H9 (cell line): ENCODE measurements at regions not wholly inside any gene's neighbourhood (a gene's known extent, or its start where the extent isn't known, plus 50 kb on each side); places are given as distances from the start of the nearest gene placed in this dataset.

Source experiments
- DNase-seq: peaks from one replicate; pipeline ENCODE4 v3.0.0-alpha.2; 2017
- H2AFZ ChIP-seq: one replicate; pipeline ENCODE4 v1.6.1; 2013; ENCODE audit warnings: mild to moderate bottlenecking, low read length, control low read depth, moderate library complexity
- H2AK5ac ChIP-seq: 2 replicates; pipeline ENCODE4 v1.6.1; 2013; ENCODE audit warnings: low read length, control low read depth, mixed read lengths; ENCODE audit not compliant: insufficient read length
- H2BK120ac ChIP-seq: one replicate; pipeline ENCODE4 v1.6.1; 2013; ENCODE audit warnings: low read depth, mild to moderate bottlenecking, low read length, control low read depth, inconsistent platforms; ENCODE audit not compliant: poor library complexity, severe bottlenecking
- H2BK12ac ChIP-seq: 2 replicates; pipeline ENCODE4 v1.6.1; 2013; ENCODE audit warnings: low read length, control low read depth, mixed read lengths, low read depth; ENCODE audit not compliant: insufficient read length
- H2BK15ac ChIP-seq: 2 replicates; pipeline ENCODE4 v1.6.1; 2013; ENCODE audit warnings: low read depth, low read length, control low read depth
- H2BK20ac ChIP-seq: one replicate; pipeline ENCODE4 v1.6.1; 2013; ENCODE audit warnings: low read depth, mild to moderate bottlenecking, low read length, control low read depth, inconsistent platforms; ENCODE audit not compliant: poor library complexity, severe bottlenecking
- H2BK5ac ChIP-seq: 2 replicates; pipeline ENCODE4 v1.6.1; 2013; ENCODE audit warnings: low read length, control low read depth, mixed read lengths; ENCODE audit not compliant: insufficient read length
- H3K14ac ChIP-seq: 2 replicates; pipeline ENCODE4 v1.6.1; 2013; ENCODE audit warnings: low read length, control low read depth; ENCODE audit not compliant: insufficient read depth
- H3K18ac ChIP-seq: 2 replicates; pipeline ENCODE4 v1.6.1; 2013; ENCODE audit warnings: low read depth, mild to moderate bottlenecking, mixed read lengths, low read length, control low read depth; ENCODE audit not compliant: insufficient read length
- H3K23ac ChIP-seq: 2 replicates; pipeline ENCODE4 v1.6.1; 2013; ENCODE audit warnings: low read length, control low read depth, mixed read lengths, low read depth; ENCODE audit not compliant: insufficient read length
- H3K23me2 ChIP-seq: 2 replicates; pipeline ENCODE4 v1.6.1; 2013; ENCODE audit warnings: low read depth, mild to moderate bottlenecking, mixed read lengths, low read length, control low read depth; ENCODE audit not compliant: insufficient read length, poor library complexity, severe bottlenecking
- H3K27ac ChIP-seq: 2 replicates; pipeline ENCODE4 v1.5.1; 2013; ENCODE audit warnings: low read length, control low read depth, mixed read lengths, low read depth; ENCODE audit not compliant: insufficient read length
- H3K27me3 ChIP-seq: 2 replicates; pipeline ENCODE4 v1.6.1; 2013; ENCODE audit warnings: low read length, control low read depth, inconsistent platforms; ENCODE audit not compliant: insufficient read depth
- H3K4ac ChIP-seq: 2 replicates; pipeline ENCODE4 v1.6.1; 2013; ENCODE audit warnings: low read depth, mild to moderate bottlenecking, control low read depth, inconsistent platforms, low read length, moderate library complexity
- H3K4me1 ChIP-seq: 2 replicates; pipeline ENCODE4 v1.6.1; 2013; ENCODE audit warnings: low read length, control low read depth, inconsistent platforms; ENCODE audit not compliant: insufficient read depth
- H3K4me2 ChIP-seq: 2 replicates; pipeline ENCODE4 v1.6.1; 2013; ENCODE audit warnings: low read length, control low read depth, mixed read lengths; ENCODE audit not compliant: insufficient read length, insufficient read depth
- H3K56ac ChIP-seq: 2 replicates; pipeline ENCODE4 v1.6.1; 2013; ENCODE audit warnings: low read depth, mild to moderate bottlenecking, mixed read lengths, low read length, control low read depth; ENCODE audit not compliant: insufficient read length
- H3K79me1 ChIP-seq: 2 replicates; pipeline ENCODE4 v1.6.1; 2013; ENCODE audit warnings: low read depth, mild to moderate bottlenecking, moderate library complexity, low read length, control low read depth, inconsistent platforms; ENCODE audit not compliant: insufficient read depth, poor library complexity, severe bottlenecking
- H3K79me2 ChIP-seq: 2 replicates; pipeline ENCODE4 v1.6.1; 2013; ENCODE audit warnings: low read length, control low read depth, inconsistent platforms; ENCODE audit not compliant: insufficient read depth
- H3K9ac ChIP-seq: 2 replicates; pipeline ENCODE4 v1.6.1; 2013; ENCODE audit warnings: low read length, control low read depth, mixed read lengths; ENCODE audit not compliant: insufficient read length; ENCODE audit errors: extremely low read depth
- H3K9me3 ChIP-seq: one replicate; pipeline ENCODE4 v1.6.1; 2013; ENCODE audit warnings: low read depth, low read length, inconsistent platforms; ENCODE audit not compliant: control insufficient read depth
- H3T11ph ChIP-seq: one replicate; pipeline ENCODE4 v1.6.1; 2013; ENCODE audit warnings: mild to moderate bottlenecking, low read length, control low read depth, inconsistent platforms
- H4K20me1 ChIP-seq: one replicate; pipeline ENCODE4 v1.6.1; 2013; ENCODE audit not compliant: control insufficient read depth, insufficient read length, insufficient read depth
- H4K5ac ChIP-seq: 2 replicates; pipeline ENCODE4 v1.6.1; 2013; ENCODE audit warnings: low read depth, mild to moderate bottlenecking, mixed read lengths, low read length, control low read depth; ENCODE audit not compliant: insufficient read length
- H4K8ac ChIP-seq: replicated peaks from 2 replicates; pipeline ENCODE4 v1.6.1; 2013; ENCODE audit warnings: low read length, control low read depth, mixed read lengths, low read depth; ENCODE audit not compliant: insufficient read length
- H4K91ac ChIP-seq: 2 replicates; pipeline ENCODE4 v1.6.1; 2013; ENCODE audit warnings: low read depth, mild to moderate bottlenecking, moderate library complexity, mixed read lengths, low read length, control low read depth; ENCODE audit not compliant: insufficient read length
- H3K27ac Mint-ChIP-seq, 3 experiments: 2 replicates in 2 of 3; 3 replicates in 1 of 3; pipeline ENCODE4 v1.8.0; 2020 to 2021; ENCODE audit warnings: mixed read lengths in 3 of 3, mild to moderate bottlenecking in 1 of 3, moderate library complexity in 1 of 3
- H3K27me3 Mint-ChIP-seq: 2 replicates; pipeline ENCODE4 v1.8.0; 2021; ENCODE audit warnings: low read depth, mild to moderate bottlenecking, moderate library complexity, mixed read lengths
- H3K36me3 Mint-ChIP-seq, 3 experiments: 2 replicates in 2 of 3; 3 replicates in 1 of 3; pipeline ENCODE4 v1.8.0; 2020 to 2021; ENCODE audit warnings: low read depth in 3 of 3, mixed read lengths in 3 of 3; ENCODE audit not compliant: insufficient read depth in 1 of 3
- H3K4me1 Mint-ChIP-seq, 2 experiments: 2 replicates each; pipeline ENCODE4 v1.8.0; 2020; ENCODE audit warnings: mixed read lengths in 2 of 2
- H3K4me3 Mint-ChIP-seq, 2 experiments: 2 replicates in 1 of 2; 3 replicates in 1 of 2; pipeline ENCODE4 v1.8.0; 2020 to 2021; ENCODE audit warnings: mild to moderate bottlenecking in 2 of 2, mixed read lengths in 2 of 2, moderate library complexity in 1 of 2
- H3K9me3 Mint-ChIP-seq, 2 experiments: 2 replicates in 1 of 2; 3 replicates in 1 of 2; pipeline ENCODE4 v1.8.0; 2020; ENCODE audit warnings: mild to moderate bottlenecking in 2 of 2, mixed read lengths in 2 of 2, moderate library complexity in 1 of 2
- CTCF ChIP-seq: fragments of 200-600 bp; sonication (generic); conservative IDR thresholded peaks from 3 replicates; pipeline ENCODE4 v1.8.0; 2021; ENCODE audit warnings: antibody characterized with exemption, mild to moderate bottlenecking
- WGBS: extraction: QIAGEN DNeasy Blood & Tissue Kit; methylation state at CpG from one replicate; pipeline ENCODE4 v1.1.7; 2013; ENCODE audit warnings: missing lambda C conversion rate, low lambda C conversion rate, mixed read lengths; ENCODE audit not compliant: insufficient read length; ENCODE audit errors: extremely low coverage; 5-methylcytosine and 5-hydroxymethylcytosine counted together

- no peak overlapping the region for H3K4me2 ChIP-seq
- no peak overlapping the region for H3K14ac ChIP-seq
- no peaks in the 10 kb centered on the region for H3K9me3 ChIP-seq
- TF ChIP-seq CTCF, result no peak
- no peaks in the 10 kb centered on the region for H3K4me1 Mint-ChIP-seq
- H2BK15ac ChIP-seq, result no peak overlapping the region
- no peaks in the 10 kb centered on the region for H4K20me1 ChIP-seq
- H3K79me2 ChIP-seq, result no peaks in the 10 kb centered on the region
- DNase-seq, result no peak
- H2BK20ac ChIP-seq, result no peak overlapping the region
- H3K56ac ChIP-seq, result no peak overlapping the region
- H2BK120ac ChIP-seq, result no peak overlapping the region
- H3K27me3 ChIP-seq, result no peaks in the 10 kb centered on the region
- H3K18ac ChIP-seq, result no peak overlapping the region
- H3K23me2 ChIP-seq, result no peaks in the 10 kb centered on the region
- no peaks in the 10 kb centered on the region for H3K79me1 ChIP-seq
- no peak overlapping the region for H2BK5ac ChIP-seq
- no peak overlapping the region for H2AFZ ChIP-seq
- H3K27ac Mint-ChIP-seq, result no peak overlapping the region
- H3K9ac ChIP-seq, result no peak overlapping the region
- no CpG with 5 or more reads among the region's 8 CpGs for WGBS
- H4K8ac ChIP-seq, result no peak overlapping the region
- H2BK12ac ChIP-seq, result no peak overlapping the region
- no peak overlapping the region for H2AK5ac ChIP-seq
- peaks cover 4% of the 10 kb centered on the region for H3K27me3 Mint-ChIP-seq
- H3T11ph ChIP-seq, result no peak overlapping the region
- no peak overlapping the region for H3K23ac ChIP-seq
- no peak overlapping the region for H3K27ac ChIP-seq
- H3K36me3 Mint-ChIP-seq, result no peaks in the 10 kb centered on the region
- no peak overlapping the region for H3K4ac ChIP-seq
- H3K4me1 ChIP-seq, result no peaks in the 10 kb centered on the region
- H3K4me3 Mint-ChIP-seq, result no peak overlapping the region
- no peak overlapping the region for H4K5ac ChIP-seq
- H4K91ac ChIP-seq, result no peak overlapping the region
- H3K9me3 Mint-ChIP-seq, result no peaks in the 10 kb centered on the region
Measured at GRCh38 chr12:94863321-94864035, 140.0 kb downstream of the NDUFA12 start.
